ENCODE measurements at regions not wholly inside any gene's neighbourhood (a gene's known extent, or its start where the extent isn't known, plus 50 kb on each side); places are given as distances from the start of the nearest gene placed in this dataset.

GRCh38 chr20:57788936-57789613 is 79.3 kb upstream of the PMEPA1 start:
- H3K4me3 ChIP-seq = no peak overlapping the region
- H3K36me3 ChIP-seq = no peaks in the 10 kb centered on the region
- WGBS, 2 donors = 87 to 91% methylated on average over 19 of the region's 19 CpGs
- H3K4me1 ChIP-seq = peaks cover 0 to 15% (median 0%) of the 10 kb centered on the region in 4 donors
- TF ChIP-seq CTCF (IDR thresholded peaks at IDR 0.05) (no peak), POLR2A (IDR thresholded peaks at IDR 0.05) (no peak), EP300 (IDR thresholded peaks at IDR 0.05) (no peak)
- no peak for DNase-seq (ENCODE audit: low spot score in 2 of 2)
- H3K9me3 ChIP-seq = no peaks in the 10 kb centered on the region
- no peak overlapping the region for H3K27ac ChIP-seq
- no peaks in the 10 kb centered on the region for H3K27me3 ChIP-seq

DNA sequence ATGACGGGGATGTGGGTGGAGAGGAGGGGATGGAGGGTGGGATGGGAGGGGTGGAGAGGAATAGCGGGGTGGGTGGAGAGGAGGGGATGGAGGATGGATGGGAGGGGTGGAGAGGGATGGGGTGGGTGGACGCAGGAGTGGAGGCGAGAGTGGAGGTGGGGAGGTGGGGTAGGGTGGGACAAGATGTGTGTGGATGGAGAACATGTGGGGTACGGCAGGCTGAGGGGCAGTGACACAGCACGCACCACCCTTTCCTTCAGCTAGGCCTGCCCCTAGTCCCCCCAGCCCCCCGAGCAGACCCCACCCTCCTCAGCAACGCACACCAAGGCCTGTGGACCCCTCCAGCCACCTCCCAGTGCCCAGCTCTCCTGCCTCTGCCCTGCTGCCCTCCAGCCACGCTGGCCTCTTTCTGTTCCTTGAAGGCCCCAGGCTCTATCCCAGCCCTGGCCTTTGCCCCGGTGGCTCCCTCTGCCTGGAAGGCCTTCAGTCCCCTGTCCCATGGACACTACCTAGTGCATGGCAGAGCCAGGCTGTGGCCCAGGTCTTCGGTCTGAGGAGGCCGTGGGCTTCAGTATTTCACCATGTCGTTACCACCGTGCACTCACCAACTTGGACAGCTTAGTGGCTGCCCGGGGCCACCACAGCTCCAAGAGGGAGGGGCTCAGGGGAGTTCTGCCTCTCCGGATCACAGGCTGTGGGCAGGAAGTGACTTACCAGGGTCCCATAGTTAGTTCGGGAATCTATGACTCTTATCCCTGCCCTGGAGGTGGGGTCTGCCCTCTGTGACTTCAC is 78.4 kb upstream of the PMEPA1 start:
- H3K27me3 ChIP-seq = no peaks in the 10 kb centered on the region
- 83 to 89% methylated on average over 16 of the region's 17 CpGs for WGBS, 2 donors
- no peak for DNase-seq (ENCODE audit: low spot score in 2 of 2)
- H3K27ac ChIP-seq = no peak overlapping the region
- TF ChIP-seq CTCF (IDR thresholded peaks at IDR 0.05) = no peak
- no peak for TF ChIP-seq EP300 (IDR thresholded peaks at IDR 0.05)
- no peak for TF ChIP-seq POLR2A (IDR thresholded peaks at IDR 0.05)
- H3K4me1 ChIP-seq = peaks cover 0 to 15% (median 0%) of the 10 kb centered on the region in 4 donors
- no peaks in the 10 kb centered on the region for H3K9me3 ChIP-seq
- no peak overlapping the region for H3K4me3 ChIP-seq
- H3K36me3 ChIP-seq = no peaks in the 10 kb centered on the region

GRCh38 chr20:57787151-57787989 is 77.6 kb upstream of the PMEPA1 start:
- H3K27ac ChIP-seq = no peak overlapping the region
- H3K36me3 ChIP-seq = no peaks in the 10 kb centered on the region
- no peaks in the 10 kb centered on the region for H3K9me3 ChIP-seq
- H3K4me1 ChIP-seq = peaks cover 0 to 15% (median 0%) of the 10 kb centered on the region in 4 donors
- TF ChIP-seq EP300 (IDR thresholded peaks at IDR 0.05) = no peak
- no peak for TF ChIP-seq POLR2A (IDR thresholded peaks at IDR 0.05)
- no peaks in the 10 kb centered on the region for H3K27me3 ChIP-seq
- no peak for DNase-seq (ENCODE audit: low spot score in 2 of 2)
- no peak overlapping the region for H3K4me3 ChIP-seq
- WGBS, 2 donors = 56 to 65% methylated on average over 10 of the region's 10 CpGs

- peaks cover 0 to 15% (median 0%) of the 10 kb centered on the region in 4 donors for H3K4me1 ChIP-seq
- 72 to 81% methylated on average over 14 of the region's 14 CpGs for WGBS, 2 donors
- no peak for TF ChIP-seq POLR2A (IDR thresholded peaks at IDR 0.05)
- no peak for TF ChIP-seq CTCF (IDR thresholded peaks at IDR 0.05)
- TF ChIP-seq EP300 (IDR thresholded peaks at IDR 0.05) = no peak
- no peak overlapping the region for H3K4me3 ChIP-seq
- no peaks in the 10 kb centered on the region for H3K36me3 ChIP-seq
- no peaks in the 10 kb centered on the region for H3K9me3 ChIP-seq
- no peaks in the 10 kb centered on the region for H3K27me3 ChIP-seq
- no peak for DNase-seq (ENCODE audit: low spot score in 2 of 2)
- H3K27ac ChIP-seq = no peak overlapping the region
Measured at GRCh38 chr20:57786304-57786932, 76.6 kb upstream of the PMEPA1 start.

GRCh38 chr20:57785720-57786119 is 75.9 kb upstream of the PMEPA1 start:
- H3K36me3 ChIP-seq = no peaks in the 10 kb centered on the region
- no peak overlapping the region for H3K27ac ChIP-seq
- no peak for DNase-seq (ENCODE audit: low spot score in 2 of 2)
- H3K4me3 ChIP-seq = no peak overlapping the region
- H3K27me3 ChIP-seq = no peaks in the 10 kb centered on the region
- peaks cover 0 to 15% (median 0%) of the 10 kb centered on the region in 4 donors for H3K4me1 ChIP-seq
- H3K9me3 ChIP-seq = no peaks in the 10 kb centered on the region
- TF ChIP-seq CTCF (IDR thresholded peaks at IDR 0.05) = no peak
- TF ChIP-seq POLR2A (IDR thresholded peaks at IDR 0.05) = no peak
- no peak for TF ChIP-seq EP300 (IDR thresholded peaks at IDR 0.05)
- 74 to 79% methylated on average over 6 of the region's 6 CpGs for WGBS, 2 donors

Data from tibial nerve (tissue), 4 donors.